Endothelial cell (in vitro differentiated cells): ENCODE measurements at regions not wholly inside any gene's neighbourhood (a gene's known extent, or its start where the extent isn't known, plus 50 kb on each side); places are given as distances from the start of the nearest gene placed in this dataset.

ENCODE experiments used
- DNase-seq: peaks from one replicate; pipeline ENCODE4 v3.0.0; 2021; ENCODE audit warnings: low spot score
- H3K27ac Mint-ChIP-seq: one replicate; pipeline ENCODE4 v1.8.0; 2021; ENCODE audit warnings: mixed read lengths, inconsistent platforms; ENCODE audit not compliant: unreplicated experiment
- H3K27me3 Mint-ChIP-seq: one replicate; pipeline ENCODE4 v1.8.0; 2021; ENCODE audit warnings: mild to moderate bottlenecking, moderate library complexity, mixed read lengths, inconsistent platforms; ENCODE audit not compliant: unreplicated experiment
- H3K36me3 Mint-ChIP-seq: one replicate; pipeline ENCODE4 v1.8.0; 2021; ENCODE audit warnings: mild to moderate bottlenecking, low read depth, mixed read lengths, inconsistent platforms; ENCODE audit not compliant: unreplicated experiment
- H3K4me1 Mint-ChIP-seq: one replicate; pipeline ENCODE4 v1.8.0; 2021; ENCODE audit warnings: mild to moderate bottlenecking, mixed read lengths, inconsistent platforms; ENCODE audit not compliant: unreplicated experiment
- H3K4me3 Mint-ChIP-seq: one replicate; pipeline ENCODE4 v1.8.0; 2021; ENCODE audit warnings: mild to moderate bottlenecking, mixed read lengths, inconsistent platforms; ENCODE audit not compliant: unreplicated experiment
- H3K9me3 Mint-ChIP-seq: one replicate; pipeline ENCODE4 v1.8.0; 2021; ENCODE audit warnings: mixed read lengths, inconsistent platforms; ENCODE audit not compliant: unreplicated experiment
- CTCF ChIP-seq: fragments of 200-600 bp; sonication (generic); IDR thresholded peaks from one replicate; pipeline ENCODE4 v1.5.0; 2021; ENCODE audit warnings: antibody characterized with exemption; ENCODE audit not compliant: unreplicated experiment

- Mint-ChIP-seq H3K9me3 (no peaks in the 10 kb centered on the region), H3K4me1 (no peaks in the 10 kb centered on the region), H3K4me3 (no peak overlapping the region), H3K27ac (no peak overlapping the region), H3K36me3 (no peaks in the 10 kb centered on the region), H3K27me3 (no peaks in the 10 kb centered on the region)
- TF ChIP-seq CTCF = no peak
- DNase-seq = no peak
Measured at GRCh38 chr5:124922255-124922975, 176.0 kb upstream of the ZNF608 start.

GRCh38 chr5:124923131-124923530 lies 176.7 kb upstream of the ZNF608 start:
- Mint-ChIP-seq H3K4me3 (no peak overlapping the region), H3K27me3 (peaks cover 2% of the 10 kb centered on the region), H3K4me1 (no peaks in the 10 kb centered on the region), H3K9me3 (no peaks in the 10 kb centered on the region), H3K36me3 (no peaks in the 10 kb centered on the region), H3K27ac (no peak overlapping the region)
- DNase-seq = no peak
- no peak for TF ChIP-seq CTCF

GRCh38 chr5:124924729-124925128 lies 178.3 kb upstream of the ZNF608 start:
- Mint-ChIP-seq H3K4me1 (no peaks in the 10 kb centered on the region), H3K36me3 (no peaks in the 10 kb centered on the region), H3K4me3 (no peak overlapping the region), H3K9me3 (no peaks in the 10 kb centered on the region), H3K27ac (no peak overlapping the region), H3K27me3 (peaks cover 3% of the 10 kb centered on the region)
- no peak for DNase-seq
- no peak for TF ChIP-seq CTCF

GRCh38 chr5:124927735-124928134 lies 181.3 kb upstream of the ZNF608 start:
- no peak for TF ChIP-seq CTCF
- H3K27me3 Mint-ChIP-seq = peaks cover 4% of the 10 kb centered on the region
- no peaks in the 10 kb centered on the region for H3K9me3 Mint-ChIP-seq
- no peak overlapping the region for H3K4me3 Mint-ChIP-seq
- H3K4me1 Mint-ChIP-seq = no peaks in the 10 kb centered on the region
- no peaks in the 10 kb centered on the region for H3K36me3 Mint-ChIP-seq
- DNase-seq = no peak
- no peak overlapping the region for H3K27ac Mint-ChIP-seq

GRCh38 chr5:124929000-124929399 lies 182.6 kb upstream of the ZNF608 start:
- Mint-ChIP-seq H3K36me3 (no peaks in the 10 kb centered on the region), H3K4me1 (no peaks in the 10 kb centered on the region), H3K9me3 (no peaks in the 10 kb centered on the region), H3K27ac (no peak overlapping the region), H3K4me3 (no peak overlapping the region), H3K27me3 (peaks cover 4% of the 10 kb centered on the region)
- DNase-seq = no peak
- no peak for TF ChIP-seq CTCF
